Skeletal muscle tissue (tissue), 3 donors: ENCODE measurements at regions not wholly inside any gene's neighbourhood (a gene's known extent, or its start where the extent isn't known, plus 50 kb on each side); places are given as distances from the start of the nearest gene placed in this dataset.

ENCODE experiments used
- H3K27ac ChIP-seq: one replicate; pipeline ENCODE4 v1.7.0; 2013; ENCODE audit warnings: mild to moderate bottlenecking, low read depth, low read length, inconsistent platforms
- H3K27me3 ChIP-seq, 3 donors: one replicate each; pipeline ENCODE4 v1.7.0; 2013; ENCODE audit warnings: low read length in 3 of 3; ENCODE audit not compliant: control insufficient read depth in 3 of 3, insufficient read depth in 3 of 3
- H3K36me3 ChIP-seq, 3 donors: one replicate each; pipeline ENCODE4 v1.7.0; 2013; ENCODE audit warnings: low read length in 3 of 3; ENCODE audit not compliant: control insufficient read depth in 3 of 3, insufficient read depth in 3 of 3
- H3K4me1 ChIP-seq, 3 donors: one replicate each; pipeline ENCODE4 v1.7.0; 2013; ENCODE audit warnings: low read length in 3 of 3, mild to moderate bottlenecking in 3 of 3; ENCODE audit not compliant: control insufficient read depth in 3 of 3, insufficient read depth in 3 of 3
- H3K4me3 ChIP-seq, 3 donors: one replicate each; pipeline ENCODE4 v1.7.0; 2013; ENCODE audit warnings: low read length in 3 of 3
- H3K9ac ChIP-seq, 3 donors: one replicate each; pipeline ENCODE4 v1.7.0; 2013; ENCODE audit warnings: low read length in 3 of 3, mild to moderate bottlenecking in 3 of 3, moderate library complexity in 2 of 3, low read depth in 1 of 3
- H3K9me3 ChIP-seq, 3 donors: one replicate each; pipeline ENCODE4 v1.7.0; 2013; ENCODE audit warnings: low read length in 3 of 3; ENCODE audit not compliant: control insufficient read depth in 3 of 3
- donor health status: Osteomylitis.

GRCh38 chr6:151740820-151741219 lies 66.7 kb upstream of the ESR1 start:
- H3K36me3 ChIP-seq: no peaks in the 10 kb centered on the region
- H3K4me3 ChIP-seq: no peak overlapping the region
- H3K9ac ChIP-seq: no peak overlapping the region
- H3K27me3 ChIP-seq: no peaks in the 10 kb centered on the region
- no peaks in the 10 kb centered on the region for H3K9me3 ChIP-seq
- no peak overlapping the region for H3K27ac ChIP-seq
- peaks cover 0 to 12% (median 2%) of the 10 kb centered on the region in 3 donors for H3K4me1 ChIP-seq

DNA sequence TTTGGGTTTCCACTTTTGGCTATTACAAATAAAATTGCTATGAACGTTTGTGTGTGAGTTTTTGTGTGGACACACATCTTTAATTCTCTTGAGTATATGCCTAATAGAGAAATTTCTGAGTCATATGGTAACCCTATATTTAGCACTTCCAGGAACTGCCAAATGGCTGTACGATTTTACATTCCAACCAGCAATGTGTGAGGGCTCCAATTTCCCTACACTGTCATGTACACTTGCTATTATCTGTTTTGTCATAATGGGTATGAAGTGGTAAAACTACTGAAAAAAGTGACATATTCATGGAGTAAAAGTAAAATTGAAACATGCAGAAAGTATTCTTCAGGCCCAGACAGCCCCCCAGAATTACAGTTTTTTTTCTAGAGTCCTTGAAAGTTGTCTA lies 59.6 kb upstream of the ESR1 start:
- no peak overlapping the region for H3K27ac ChIP-seq

DNA sequence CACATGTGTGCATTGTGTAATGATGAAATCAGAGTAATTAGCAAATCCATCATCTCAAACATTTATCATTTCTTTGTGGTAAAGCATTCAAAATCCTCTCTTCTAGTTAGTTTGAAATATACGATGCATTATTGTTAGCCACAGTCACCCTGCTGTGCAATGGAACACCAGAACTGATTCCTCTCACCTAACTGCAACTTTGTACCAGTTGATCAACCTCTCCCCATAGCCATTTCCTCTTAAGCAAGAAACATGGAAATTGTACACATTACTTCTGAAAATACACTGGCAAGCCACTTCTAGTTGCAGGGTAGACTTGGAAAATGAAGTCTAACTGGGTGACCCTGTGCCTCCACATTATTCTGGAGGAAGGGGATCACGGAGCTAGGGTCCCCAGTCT lies 58.1 kb upstream of the ESR1 start:
- Histone ChIP-seq H3K9me3 (no peaks in the 10 kb centered on the region), H3K4me1 (peaks cover 10 to 15% (median 15%) of the 10 kb centered on the region in 3 donors), H3K4me3 (peak overlapping the region in 2 of 3 donors; percentile 16 to 47), H3K27ac (no peak overlapping the region), H3K36me3 (no peaks in the 10 kb centered on the region), H3K9ac (peak overlapping the region in 1 of 3 donors; percentile 35), H3K27me3 (no peaks in the 10 kb centered on the region)

More for the DNA sequence above, 59.6 kb upstream of the ESR1 start:
- no peaks in the 10 kb centered on the region for H3K36me3 ChIP-seq
- H3K4me3 ChIP-seq: no peak overlapping the region
- H3K4me1 ChIP-seq: peaks cover 10 to 15% (median 15%) of the 10 kb centered on the region in 3 donors
- H3K9me3 ChIP-seq: no peaks in the 10 kb centered on the region
- H3K27me3 ChIP-seq: no peaks in the 10 kb centered on the region
- H3K9ac ChIP-seq: no peak overlapping the region

- no peak overlapping the region for H3K27ac ChIP-seq
- H3K4me3 ChIP-seq: no peak overlapping the region
- no peak overlapping the region for H3K9ac ChIP-seq
- H3K4me1 ChIP-seq: peaks cover 4 to 11% (median 9%) of the 10 kb centered on the region in 3 donors
- H3K27me3 ChIP-seq: no peaks in the 10 kb centered on the region
- H3K36me3 ChIP-seq: no peaks in the 10 kb centered on the region
- no peaks in the 10 kb centered on the region for H3K9me3 ChIP-seq
These were observed 53.9 kb upstream of the ESR1 start for GRCh38 chr6:151753581-151753980.

GRCh38 chr6:151757506-151757955 lies 50.0 kb upstream of the ESR1 start:
- Histone ChIP-seq H3K27me3 (no peaks in the 10 kb centered on the region), H3K36me3 (no peaks in the 10 kb centered on the region), H3K27ac (no peak overlapping the region), H3K9ac (no peak overlapping the region), H3K4me3 (no peak overlapping the region), H3K4me1 (no peaks in the 10 kb centered on the region), H3K9me3 (no peaks in the 10 kb centered on the region)
